GM18511 (cell line): ENCODE measurements at regions not wholly inside any gene's neighbourhood (a gene's known extent, or its start where the extent isn't known, plus 50 kb on each side); places are given as distances from the start of the nearest gene placed in this dataset.
A peak's percentile ranks its signal among the peaks of the same experiment; 100 is the strongest.

Source experiments
- ATAC-seq: cut with Tn5 transposase; IDR thresholded peaks from one replicate; pipeline ENCODE4 v1.9.1; 2021; ENCODE audit warnings: mild to moderate bottlenecking, moderate library complexity; ENCODE audit not compliant: unreplicated experiment

GRCh38 chr11:104830508-104830907 is 67.8 kb downstream of the CASP12 start:
- ATAC-seq, result no peak

GRCh38 chr11:104830080-104830479 is 68.2 kb downstream of the CASP12 start:
- ATAC-seq, result no peak

GRCh38 chr11:104826772-104827171 is 71.5 kb downstream of the CASP12 start:
- ATAC-seq, result no peak

- no peak for ATAC-seq
These were observed 74.6 kb downstream of the CASP12 start for GRCh38 chr11:104823657-104824056.

- no peak for ATAC-seq
These were observed 77.8 kb downstream of the CASP12 start for GRCh38 chr11:104820431-104820830.

GRCh38 chr11:104819603-104820002 is 78.7 kb downstream of the CASP12 start:
- ATAC-seq, result peak; percentile 70

GRCh38 chr11:104819107-104819506 is 79.2 kb downstream of the CASP12 start:
- no peak for ATAC-seq

- ATAC-seq, result no peak
These were observed 80.3 kb downstream of the CASP12 start for GRCh38 chr11:104817973-104818372.

GRCh38 chr11:104813532-104813931 is 84.7 kb downstream of the CASP12 start:
- no peak for ATAC-seq

GRCh38 chr11:104812103-104812788 is 86.0 kb downstream of the CASP12 start:
- ATAC-seq, result no peak

- ATAC-seq, result no peak
These were observed 94.5 kb downstream of the CASP12 start for GRCh38 chr11:104803776-104804175.

- ATAC-seq, result peak; percentile 88
These were observed 99.0 kb downstream of the CASP12 start for GRCh38 chr11:104799251-104799650.

- ATAC-seq, result peak; percentile 68
These were observed 99.5 kb downstream of the CASP12 start for GRCh38 chr11:104798789-104799188.

GRCh38 chr11:104796301-104796700 is 102.0 kb downstream of the CASP12 start:
- ATAC-seq, result no peak

GRCh38 chr11:104795501-104796213 is 102.6 kb downstream of the CASP12 start:
- ATAC-seq, result no peak

GRCh38 chr11:104792861-104793260 is 105.4 kb downstream of the CASP12 start:
- no peak for ATAC-seq

- no peak for ATAC-seq
These were observed 106.4 kb downstream of the CASP12 start for GRCh38 chr11:104791896-104792295.

- ATAC-seq, result no peak
These were observed 113.4 kb downstream of the CASP12 start for GRCh38 chr11:104784684-104785460.

- ATAC-seq, result no peak
These were observed 115.0 kb downstream of the CASP12 start for GRCh38 chr11:104783241-104783640.

GRCh38 chr11:104782377-104782754 is 115.9 kb downstream of the CASP12 start:
- ATAC-seq, result no peak

GRCh38 chr11:104781719-104782376 is 116.4 kb downstream of the CASP12 start:
- no peak for ATAC-seq
